ENCODE measurements at regions not wholly inside any gene's neighbourhood (a gene's known extent, or its start where the extent isn't known, plus 50 kb on each side); places are given as distances from the start of the nearest gene placed in this dataset.
"Not testable (repeated sequence)": the region's sequence is repeated elsewhere in the genome, so short reads cannot be mapped to it uniquely, and the experiment has no call there.

DNA sequence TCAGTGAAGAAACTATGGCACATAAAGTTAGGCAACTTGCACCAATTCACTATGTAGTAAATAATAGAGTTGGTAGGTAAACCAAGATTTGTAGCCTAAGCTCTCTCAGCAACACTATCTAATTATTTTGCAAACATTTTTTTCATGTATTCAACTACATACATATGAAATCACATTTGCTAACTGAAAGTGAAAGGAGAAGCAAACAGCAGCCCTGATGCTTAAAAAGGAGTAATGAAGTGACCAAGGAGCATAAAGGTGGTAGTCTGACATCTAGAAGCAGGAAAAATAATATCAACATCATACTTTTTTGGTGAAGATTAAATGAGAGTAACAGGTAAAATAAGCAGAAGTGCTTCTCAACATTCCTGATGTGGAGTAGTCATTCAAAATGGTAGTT, 603.7 kb downstream of the GRXCR1 start:
- intact Hi-C loops (cut with DNase I; ENCODE audit: low total_unique reads), result no loop called here
- no peak for DNase-seq
- Histone ChIP-seq H3K27ac (no peak overlapping the region), H3K4me1 (no peaks in the 10 kb centered on the region), H3K27me3 (no peaks in the 10 kb centered on the region), H3K9me3 (no peaks in the 10 kb centered on the region), H3K4me3 (no peak overlapping the region), H3K36me3 (ENCODE audit: low read depth, missing control alignments) (no peaks in the 10 kb centered on the region)
- TF ChIP-seq, protein P1, sequence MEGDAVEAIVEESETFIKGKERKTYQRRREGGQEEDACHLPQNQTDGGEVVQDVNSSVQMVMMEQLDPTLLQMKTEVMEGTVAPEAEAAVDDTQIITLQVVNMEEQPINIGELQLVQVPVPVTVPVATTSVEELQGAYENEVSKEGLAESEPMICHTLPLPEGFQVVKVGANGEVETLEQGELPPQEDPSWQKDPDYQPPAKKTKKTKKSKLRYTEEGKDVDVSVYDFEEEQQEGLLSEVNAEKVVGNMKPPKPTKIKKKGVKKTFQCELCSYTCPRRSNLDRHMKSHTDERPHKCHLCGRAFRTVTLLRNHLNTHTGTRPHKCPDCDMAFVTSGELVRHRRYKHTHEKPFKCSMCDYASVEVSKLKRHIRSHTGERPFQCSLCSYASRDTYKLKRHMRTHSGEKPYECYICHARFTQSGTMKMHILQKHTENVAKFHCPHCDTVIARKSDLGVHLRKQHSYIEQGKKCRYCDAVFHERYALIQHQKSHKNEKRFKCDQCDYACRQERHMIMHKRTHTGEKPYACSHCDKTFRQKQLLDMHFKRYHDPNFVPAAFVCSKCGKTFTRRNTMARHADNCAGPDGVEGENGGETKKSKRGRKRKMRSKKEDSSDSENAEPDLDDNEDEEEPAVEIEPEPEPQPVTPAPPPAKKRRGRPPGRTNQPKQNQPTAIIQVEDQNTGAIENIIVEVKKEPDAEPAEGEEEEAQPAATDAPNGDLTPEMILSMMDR (IDR thresholded peaks at IDR 0.05), result no peak
- TF ChIP-seq POLR2A (IDR thresholded peaks at IDR 0.05), result no peak

DNA sequence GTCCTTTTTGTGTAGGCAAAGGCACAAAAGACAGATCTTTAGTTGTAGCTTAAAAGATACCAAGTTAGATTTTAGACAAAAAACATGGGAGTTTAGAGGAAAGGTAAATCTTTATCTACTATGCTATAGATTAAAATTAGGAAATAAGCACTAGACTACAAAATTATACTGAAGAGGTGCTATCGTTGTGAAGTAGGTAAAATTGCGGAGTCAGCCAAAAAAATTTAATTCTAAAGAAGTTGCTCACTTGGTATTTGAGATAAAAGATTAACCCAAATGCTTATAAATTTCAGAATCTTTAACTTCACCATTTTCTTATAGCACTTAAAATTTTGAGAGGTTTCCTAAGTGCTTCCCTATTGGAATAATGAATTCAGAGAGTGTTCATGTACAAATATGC, 604.1 kb downstream of the GRXCR1 start:
- TF ChIP-seq, protein P1 (IDR thresholded peaks at IDR 0.05), result no peak
- no peak for TF ChIP-seq POLR2A (IDR thresholded peaks at IDR 0.05)

DNA sequence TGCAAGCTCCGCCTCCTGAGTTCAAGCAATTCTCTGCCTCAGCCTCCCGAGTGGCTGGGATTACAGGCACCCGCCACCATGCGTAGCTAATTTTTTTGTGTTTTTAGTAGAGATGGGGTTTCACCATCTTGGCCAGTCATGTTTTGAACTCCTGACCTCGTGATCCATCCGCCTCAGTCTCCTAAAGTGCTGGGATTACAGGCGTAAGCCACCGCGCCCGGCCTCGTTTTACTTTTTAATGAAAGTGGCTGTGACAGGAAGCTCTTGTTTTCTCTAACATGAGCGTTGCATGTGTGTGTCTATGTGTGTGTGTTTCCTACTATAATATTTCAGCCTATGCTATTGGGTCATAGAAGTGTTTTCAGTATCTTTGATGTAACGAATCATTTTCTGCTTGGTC, 613.3 kb downstream of the GRXCR1 start:
- peak overlapping the region in 1 of 2 donors; percentile 26 for H3K4me3 ChIP-seq
- H3K9me3 ChIP-seq; intact Hi-C loops (cut with DNase I; ENCODE audit: low total_unique reads); H3K4me1 ChIP-seq; H3K27me3 ChIP-seq; H3K36me3 ChIP-seq (ENCODE audit: low read depth, missing control alignments); H3K27ac ChIP-seq: not testable (repeated sequence)
- peak; percentile 18 for DNase-seq
- WGBS, 2 donors, result 47 to 72% methylated on average over 13 of the region's 13 CpGs

More for the DNA sequence above, 604.1 kb downstream of the GRXCR1 start:
- WGBS, 2 donors, result 43 to 46% methylated on average over 2 of the region's 2 CpGs
- H3K36me3 ChIP-seq (ENCODE audit: low read depth, missing control alignments), result no peaks in the 10 kb centered on the region
- H3K27me3 ChIP-seq, result no peaks in the 10 kb centered on the region
- H3K4me1 ChIP-seq, result no peaks in the 10 kb centered on the region
- no peak overlapping the region for H3K27ac ChIP-seq
- intact Hi-C loops (cut with DNase I; ENCODE audit: low total_unique reads), result no loop called here
- H3K4me3 ChIP-seq, result no peak overlapping the region
- H3K9me3 ChIP-seq, result no peaks in the 10 kb centered on the region
- no peak for DNase-seq

DNA sequence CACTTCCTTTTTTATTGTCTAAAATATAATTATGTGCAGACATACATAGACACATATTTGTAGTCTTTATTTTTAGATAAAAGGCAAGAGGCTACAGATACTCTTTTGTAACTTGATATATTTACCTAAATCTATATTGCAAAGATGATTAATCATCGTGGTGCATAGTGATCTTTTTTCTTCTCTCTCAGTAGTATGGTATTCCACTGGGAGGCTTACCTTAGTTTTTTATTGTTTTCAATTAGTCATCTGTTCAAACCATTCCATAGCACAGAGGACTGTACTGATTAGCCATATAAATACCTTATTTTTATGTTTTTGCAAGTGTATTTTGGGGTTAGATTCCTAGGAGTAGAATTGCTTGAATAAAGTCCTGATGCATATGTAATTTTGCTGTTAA, 619.7 kb downstream of the GRXCR1 start:
- no peaks in the 10 kb centered on the region for H3K36me3 ChIP-seq (ENCODE audit: low read depth, missing control alignments)
- 62 to 72% methylated on average over 1 of the region's 1 CpG for WGBS, 2 donors
- no peak overlapping the region for H3K27ac ChIP-seq
- TF ChIP-seq POLR2A (IDR thresholded peaks at IDR 0.05), result no peak
- TF ChIP-seq, protein P1 (IDR thresholded peaks at IDR 0.05), result no peak
- DNase-seq, result no peak
- no peaks in the 10 kb centered on the region for H3K27me3 ChIP-seq
- no peaks in the 10 kb centered on the region for H3K9me3 ChIP-seq
- intact Hi-C loops (cut with DNase I; ENCODE audit: low total_unique reads), result no loop called here
- H3K4me1 ChIP-seq, result no peaks in the 10 kb centered on the region
- no peak overlapping the region for H3K4me3 ChIP-seq

DNA sequence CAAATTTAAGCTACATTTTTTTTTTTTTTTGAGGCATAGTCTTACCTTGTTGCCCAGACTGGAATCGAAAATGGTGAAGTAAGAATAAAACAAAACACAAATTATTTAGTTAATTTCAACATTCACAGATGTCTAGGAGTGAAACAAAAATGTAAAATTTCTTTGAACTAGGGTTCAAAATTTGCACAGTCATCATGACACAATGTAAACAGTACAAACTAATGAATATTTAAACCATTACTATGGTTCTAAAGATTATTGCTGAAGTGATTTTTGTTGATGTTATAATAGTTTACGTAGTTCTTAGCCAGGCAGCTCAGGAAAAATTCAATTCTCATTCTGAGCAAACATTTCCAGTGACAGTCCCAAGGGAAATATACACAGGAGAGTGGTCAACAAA, 633.1 kb downstream of the GRXCR1 start:
- no peaks in the 10 kb centered on the region for H3K9me3 ChIP-seq
- no peaks in the 10 kb centered on the region for H3K4me1 ChIP-seq
- H3K27ac ChIP-seq, result no peak overlapping the region
- WGBS, 2 donors, result 86 to 95% methylated on average over 2 of the region's 2 CpGs
- DNase-seq, result no peak
- H3K27me3 ChIP-seq, result no peaks in the 10 kb centered on the region
- intact Hi-C loops (cut with DNase I; ENCODE audit: low total_unique reads), result no loop called here
- no peak overlapping the region for H3K4me3 ChIP-seq
- no peaks in the 10 kb centered on the region for H3K36me3 ChIP-seq (ENCODE audit: low read depth, missing control alignments)
- TF ChIP-seq, protein P1 (IDR thresholded peaks at IDR 0.05), result no peak
- TF ChIP-seq POLR2A (IDR thresholded peaks at IDR 0.05), result no peak
